ENCODE measurements at regions not wholly inside any gene's neighbourhood (a gene's known extent, or its start where the extent isn't known, plus 50 kb on each side); places are given as distances from the start of the nearest gene placed in this dataset.

DNA sequence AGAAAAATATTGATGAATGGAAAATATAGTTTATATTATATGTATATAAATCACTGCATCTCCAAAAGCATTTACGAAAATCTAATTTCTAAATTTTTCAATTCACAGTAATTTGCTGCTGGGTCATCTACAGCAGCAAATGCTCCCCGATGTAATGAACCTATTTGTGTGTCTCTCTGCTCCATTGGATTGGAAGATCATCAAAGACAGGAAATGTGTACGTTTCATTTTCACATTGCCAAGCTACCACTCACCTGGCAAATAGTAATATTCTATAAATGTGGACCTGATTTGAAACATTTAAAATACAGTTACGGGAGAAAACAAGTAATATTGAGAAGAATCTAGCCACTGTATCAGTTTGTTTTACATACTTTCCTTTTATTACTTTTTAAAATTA is 317.7 kb downstream of the PAPSS1 start:
- DNase-seq (ENCODE audit: low spot score) = no peak
- no peaks in the 10 kb centered on the region for H3K36me3 ChIP-seq
- no peaks in the 10 kb centered on the region for H3K4me1 ChIP-seq
- H3K4me3 ChIP-seq = no peak overlapping the region
- H3K27me3 ChIP-seq = no peaks in the 10 kb centered on the region
- TF ChIP-seq, protein P1, sequence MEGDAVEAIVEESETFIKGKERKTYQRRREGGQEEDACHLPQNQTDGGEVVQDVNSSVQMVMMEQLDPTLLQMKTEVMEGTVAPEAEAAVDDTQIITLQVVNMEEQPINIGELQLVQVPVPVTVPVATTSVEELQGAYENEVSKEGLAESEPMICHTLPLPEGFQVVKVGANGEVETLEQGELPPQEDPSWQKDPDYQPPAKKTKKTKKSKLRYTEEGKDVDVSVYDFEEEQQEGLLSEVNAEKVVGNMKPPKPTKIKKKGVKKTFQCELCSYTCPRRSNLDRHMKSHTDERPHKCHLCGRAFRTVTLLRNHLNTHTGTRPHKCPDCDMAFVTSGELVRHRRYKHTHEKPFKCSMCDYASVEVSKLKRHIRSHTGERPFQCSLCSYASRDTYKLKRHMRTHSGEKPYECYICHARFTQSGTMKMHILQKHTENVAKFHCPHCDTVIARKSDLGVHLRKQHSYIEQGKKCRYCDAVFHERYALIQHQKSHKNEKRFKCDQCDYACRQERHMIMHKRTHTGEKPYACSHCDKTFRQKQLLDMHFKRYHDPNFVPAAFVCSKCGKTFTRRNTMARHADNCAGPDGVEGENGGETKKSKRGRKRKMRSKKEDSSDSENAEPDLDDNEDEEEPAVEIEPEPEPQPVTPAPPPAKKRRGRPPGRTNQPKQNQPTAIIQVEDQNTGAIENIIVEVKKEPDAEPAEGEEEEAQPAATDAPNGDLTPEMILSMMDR (IDR thresholded peaks at IDR 0.05) = no peak
- H3K9me3 ChIP-seq = no peaks in the 10 kb centered on the region
- H3K27ac ChIP-seq = no peak overlapping the region

DNA sequence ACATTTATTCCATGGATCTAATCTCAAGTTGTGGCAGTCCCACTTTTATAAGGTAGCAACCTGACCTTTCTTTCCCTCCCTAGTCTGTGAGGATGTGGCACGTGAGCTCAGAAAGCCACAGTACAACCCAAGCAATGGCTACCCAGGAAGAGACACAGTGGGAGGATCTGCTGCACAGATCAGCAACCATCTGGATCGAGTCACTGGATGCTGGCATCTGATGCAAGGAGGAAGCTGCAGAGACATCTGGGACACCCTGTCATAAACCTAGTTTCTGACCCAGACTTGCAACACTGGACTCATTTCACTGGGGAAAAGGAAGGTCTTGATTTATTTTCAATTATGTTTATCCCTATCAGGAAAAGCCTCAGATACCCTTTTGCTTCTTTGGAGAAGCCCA is 327.1 kb downstream of the PAPSS1 start:
- H3K36me3 ChIP-seq = no peaks in the 10 kb centered on the region
- TF ChIP-seq, protein P1 (IDR thresholded peaks at IDR 0.05) = no peak
- H3K27ac ChIP-seq = no peak overlapping the region
- no peaks in the 10 kb centered on the region for H3K27me3 ChIP-seq
- H3K4me1 ChIP-seq = no peaks in the 10 kb centered on the region
- H3K9me3 ChIP-seq = no peaks in the 10 kb centered on the region
- DNase-seq (ENCODE audit: low spot score) = no peak
- H3K4me3 ChIP-seq = no peak overlapping the region

DNA sequence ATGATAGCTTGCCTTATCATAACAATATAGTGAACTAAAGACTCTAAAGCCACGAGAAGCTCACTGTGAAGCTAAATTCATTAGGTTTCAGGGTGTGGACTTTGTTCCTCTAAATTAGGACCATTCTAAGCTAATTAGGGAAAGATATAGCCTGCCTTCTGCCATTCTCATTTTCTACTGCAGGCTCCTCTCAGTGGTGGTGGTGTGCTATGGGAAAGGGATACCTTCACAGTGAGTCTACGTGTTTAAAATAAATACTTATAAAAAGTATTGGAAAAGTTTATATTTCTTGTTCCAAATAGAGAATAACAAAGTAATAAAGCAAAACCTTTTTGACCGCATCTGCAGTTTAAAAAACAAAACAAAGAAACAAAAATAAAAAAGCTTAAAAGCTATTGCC is 327.7 kb downstream of the PAPSS1 start:
- no peaks in the 10 kb centered on the region for H3K27me3 ChIP-seq
- H3K27ac ChIP-seq = no peak overlapping the region
- no peak overlapping the region for H3K4me3 ChIP-seq
- H3K9me3 ChIP-seq = no peaks in the 10 kb centered on the region
- no peaks in the 10 kb centered on the region for H3K36me3 ChIP-seq
- TF ChIP-seq, protein P1 (IDR thresholded peaks at IDR 0.05) = no peak
- H3K4me1 ChIP-seq = no peaks in the 10 kb centered on the region
- no peak for DNase-seq (ENCODE audit: low spot score)

DNA sequence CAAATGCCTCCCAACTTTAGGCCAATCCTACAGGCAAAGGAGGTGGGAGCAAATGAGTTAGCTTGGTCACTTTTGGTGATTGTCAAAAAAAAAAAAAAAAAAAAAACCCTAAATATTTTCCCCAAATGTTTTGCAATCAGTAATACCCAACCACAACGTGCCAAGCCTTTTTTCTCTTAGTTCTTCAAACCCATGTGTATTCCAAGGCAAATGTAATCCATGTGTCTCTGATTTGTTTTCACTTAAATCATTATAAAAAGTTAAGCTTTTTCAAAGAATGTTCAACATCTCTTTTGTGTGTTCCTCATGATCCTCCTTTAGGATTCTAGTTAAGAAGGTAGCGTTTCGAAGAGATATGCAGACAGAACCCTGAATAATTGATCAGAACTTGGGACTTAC is 328.4 kb downstream of the PAPSS1 start:
- no peaks in the 10 kb centered on the region for H3K36me3 ChIP-seq
- no peak for DNase-seq (ENCODE audit: low spot score)
- no peaks in the 10 kb centered on the region for H3K27me3 ChIP-seq
- H3K27ac ChIP-seq = no peak overlapping the region
- H3K4me3 ChIP-seq = no peak overlapping the region
- no peaks in the 10 kb centered on the region for H3K9me3 ChIP-seq
- H3K4me1 ChIP-seq = no peaks in the 10 kb centered on the region
- TF ChIP-seq, protein P1 (IDR thresholded peaks at IDR 0.05) = no peak

DNA sequence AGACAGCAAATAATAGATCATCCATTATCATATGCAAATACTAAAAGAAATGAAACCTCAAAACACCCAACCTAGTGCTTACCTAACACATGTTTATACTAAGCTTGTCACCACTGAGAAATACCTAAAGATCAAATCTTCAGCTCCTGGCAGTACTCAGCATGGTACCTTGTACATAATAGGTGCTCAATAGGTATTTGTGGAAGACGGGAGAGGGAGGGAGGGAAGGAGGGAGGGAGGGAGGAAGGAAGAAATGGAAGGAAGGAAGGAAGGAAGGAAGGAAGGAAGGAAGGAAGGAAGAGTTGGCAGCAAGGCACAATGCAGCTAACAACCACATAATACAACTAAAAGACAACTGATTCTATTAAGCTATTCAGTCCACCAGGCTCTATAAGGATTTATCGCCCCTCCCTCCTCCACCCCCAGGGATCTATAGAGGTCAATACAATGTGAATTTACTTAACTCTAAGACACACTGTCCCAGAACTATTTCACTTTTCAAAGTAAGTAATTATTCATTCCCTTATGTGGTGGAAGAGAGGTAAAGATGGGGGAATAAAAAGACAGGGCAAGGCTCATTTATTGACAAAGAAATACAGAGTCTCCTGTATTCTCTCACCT is 328.9 kb downstream of the PAPSS1 start:
- H3K9me3 ChIP-seq = no peaks in the 10 kb centered on the region
- no peaks in the 10 kb centered on the region for H3K27me3 ChIP-seq
- no peak for DNase-seq (ENCODE audit: low spot score)
- no peak overlapping the region for H3K27ac ChIP-seq
- H3K4me1 ChIP-seq = no peaks in the 10 kb centered on the region
- TF ChIP-seq, protein P1 (IDR thresholded peaks at IDR 0.05) = no peak
- H3K36me3 ChIP-seq = no peaks in the 10 kb centered on the region
- no peak overlapping the region for H3K4me3 ChIP-seq

DNA sequence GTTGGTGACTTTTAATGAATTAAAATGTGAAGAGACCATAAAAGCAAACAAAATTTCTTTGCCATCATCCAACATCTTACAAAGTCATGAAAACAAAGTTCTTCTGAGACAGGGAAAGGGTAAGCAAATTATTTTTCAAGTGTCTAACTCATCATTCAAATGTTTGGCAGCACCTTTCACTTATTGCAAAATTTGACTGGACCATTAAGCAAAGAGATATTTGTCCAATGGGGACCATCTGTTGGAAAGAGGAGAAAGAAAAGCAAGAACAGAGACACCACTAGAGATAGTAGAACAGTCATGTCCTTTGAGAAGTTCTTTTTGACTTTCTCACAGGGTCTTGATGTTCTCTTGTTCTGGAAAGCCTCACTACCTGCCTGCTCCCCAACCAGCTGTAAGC is 330.1 kb downstream of the PAPSS1 start:
- no peaks in the 10 kb centered on the region for H3K9me3 ChIP-seq
- TF ChIP-seq, protein P1 (IDR thresholded peaks at IDR 0.05) = no peak

More for the DNA sequence above, 330.1 kb downstream of the PAPSS1 start:
- H3K4me1 ChIP-seq = no peaks in the 10 kb centered on the region
- DNase-seq (ENCODE audit: low spot score) = no peak
- H3K36me3 ChIP-seq = no peaks in the 10 kb centered on the region
- H3K4me3 ChIP-seq = no peak overlapping the region
- H3K27ac ChIP-seq = no peak overlapping the region
- H3K27me3 ChIP-seq = no peaks in the 10 kb centered on the region
